Esophagus muscularis mucosa (tissue), 3 donors: ENCODE measurements at regions not wholly inside any gene's neighbourhood (a gene's known extent, or its start where the extent isn't known, plus 50 kb on each side); places are given as distances from the start of the nearest gene placed in this dataset.

Source experiments
- POLR2A ChIP-seq: fragments of 450-650 bp; IDR thresholded peaks from one replicate; pipeline ENCODE4 v1.6.1; 2017; ENCODE audit warnings: antibody characterized with exemption, moderate library complexity, mild to moderate bottlenecking, low read depth
- TF ChIP-seq, protein P1 (sequence below), 3 experiments: fragments of 200-600 bp in 2 of 3; fragments of 450-650 bp in 1 of 3; sonication (generic) in 2 of 3; IDR thresholded peaks; one replicate each; pipeline ENCODE4 v1.5.1; 2017 to 2019; ENCODE audit warnings: antibody characterized with exemption in 3 of 3, mild to moderate bottlenecking in 2 of 3, moderate library complexity in 1 of 3

DNA sequence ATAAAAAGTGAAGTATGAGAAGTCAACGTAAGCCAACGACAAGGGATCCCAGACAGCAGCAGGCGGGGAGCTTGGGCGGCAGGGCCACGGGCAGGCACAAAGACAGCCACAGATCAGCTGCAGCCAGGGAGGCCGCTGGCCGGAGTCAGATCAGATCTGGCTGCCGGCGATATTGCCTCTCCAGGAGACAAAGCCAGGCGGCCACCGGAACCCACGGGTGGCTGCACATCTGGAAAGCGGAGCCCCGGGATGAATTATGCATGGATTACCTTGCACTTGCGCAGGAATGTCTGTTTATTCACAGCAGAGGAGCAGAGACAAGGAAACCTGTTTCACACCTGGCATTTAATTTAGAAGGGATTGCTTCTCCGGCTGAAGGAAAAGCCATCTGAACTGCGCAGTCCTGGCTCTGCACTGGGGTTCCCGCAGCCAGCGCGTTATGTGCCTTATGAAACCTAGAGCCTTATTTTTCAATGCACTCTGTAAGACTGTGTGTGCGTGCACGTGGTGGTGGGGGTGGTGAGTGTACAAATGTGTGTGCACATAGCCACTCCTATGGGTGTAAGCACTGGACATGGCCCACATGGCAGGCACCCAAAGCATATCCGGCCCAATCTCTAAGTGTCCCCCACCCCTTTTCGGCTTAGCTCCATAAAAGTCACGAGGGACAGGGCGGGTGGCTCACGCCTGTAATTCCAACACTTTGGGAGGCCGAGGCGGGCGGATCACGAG is 427.8 kb upstream of the MCTP2 start:
- TF ChIP-seq POLR2A, result no peak
- TF ChIP-seq, protein P1, sequence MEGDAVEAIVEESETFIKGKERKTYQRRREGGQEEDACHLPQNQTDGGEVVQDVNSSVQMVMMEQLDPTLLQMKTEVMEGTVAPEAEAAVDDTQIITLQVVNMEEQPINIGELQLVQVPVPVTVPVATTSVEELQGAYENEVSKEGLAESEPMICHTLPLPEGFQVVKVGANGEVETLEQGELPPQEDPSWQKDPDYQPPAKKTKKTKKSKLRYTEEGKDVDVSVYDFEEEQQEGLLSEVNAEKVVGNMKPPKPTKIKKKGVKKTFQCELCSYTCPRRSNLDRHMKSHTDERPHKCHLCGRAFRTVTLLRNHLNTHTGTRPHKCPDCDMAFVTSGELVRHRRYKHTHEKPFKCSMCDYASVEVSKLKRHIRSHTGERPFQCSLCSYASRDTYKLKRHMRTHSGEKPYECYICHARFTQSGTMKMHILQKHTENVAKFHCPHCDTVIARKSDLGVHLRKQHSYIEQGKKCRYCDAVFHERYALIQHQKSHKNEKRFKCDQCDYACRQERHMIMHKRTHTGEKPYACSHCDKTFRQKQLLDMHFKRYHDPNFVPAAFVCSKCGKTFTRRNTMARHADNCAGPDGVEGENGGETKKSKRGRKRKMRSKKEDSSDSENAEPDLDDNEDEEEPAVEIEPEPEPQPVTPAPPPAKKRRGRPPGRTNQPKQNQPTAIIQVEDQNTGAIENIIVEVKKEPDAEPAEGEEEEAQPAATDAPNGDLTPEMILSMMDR (IDR thresholded peaks at IDR 0.05), result no peak
